PFSK-1 (cell line): ENCODE measurements at regions not wholly inside any gene's neighbourhood (a gene's known extent, or its start where the extent isn't known, plus 50 kb on each side); places are given as distances from the start of the nearest gene placed in this dataset.

Experiments
- FOXP2 ChIP-seq: optimal IDR thresholded peaks from 2 replicates; pipeline ENCODE3; 2011; ENCODE audit warnings: borderline replicate concordance, control low read depth, inconsistent platforms; ENCODE audit not compliant: insufficient read depth; ENCODE audit errors: extremely low read length, extremely low read depth
- POLR2AphosphoS5 ChIP-seq: IDR thresholded peaks from 2 replicates; pipeline ENCODE4 v1.6.1; 2012; ENCODE audit warnings: low read depth, mild to moderate bottlenecking, control low read depth, low read length, moderate library complexity
- SIN3A ChIP-seq: IDR thresholded peaks from 2 replicates; pipeline ENCODE4 v1.6.1; 2012; ENCODE audit warnings: mild to moderate bottlenecking, low read length, moderate library complexity, borderline replicate concordance; ENCODE audit not compliant: insufficient read depth
- TAF1 ChIP-seq: IDR thresholded peaks from 2 replicates; pipeline ENCODE4 v1.6.1; 2012; ENCODE audit warnings: low read length, control low read depth, borderline replicate concordance; ENCODE audit not compliant: insufficient read depth
- TF ChIP-seq, protein P1 (sequence below), 2 experiments: IDR thresholded peaks; 2 replicates each; pipeline versions ENCODE4 v1.6.1 to v1.8.0; 2011 to 2012; ENCODE audit warnings: low read depth in 2 of 2, low read length in 2 of 2, control low read depth in 1 of 2, inconsistent platforms in 1 of 2, mild to moderate bottlenecking in 1 of 2, moderate library complexity in 1 of 2; ENCODE audit not compliant: insufficient read depth in 1 of 2

DNA sequence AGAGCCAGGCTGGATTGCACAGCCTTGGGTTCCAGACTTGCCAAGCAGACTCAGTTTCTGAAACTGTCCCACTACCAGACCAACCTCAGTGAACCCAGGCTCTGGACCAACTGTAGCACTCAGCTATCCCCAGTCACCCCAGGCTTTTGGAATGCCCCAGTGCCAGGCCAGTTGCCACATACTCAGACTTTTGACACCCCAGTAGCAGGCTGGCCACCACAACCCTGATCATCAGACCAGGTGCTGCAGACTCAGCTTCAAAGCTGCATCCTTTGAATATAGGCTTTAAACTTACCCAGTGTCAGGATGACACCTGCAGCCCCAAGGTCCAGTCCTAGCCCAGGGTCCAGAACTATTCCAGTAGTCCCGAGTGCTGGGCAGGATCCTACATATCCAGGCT, 1389.9 kb downstream of the ARAP2 start:
- TF ChIP-seq SIN3A (no peak), TAF1 (no peak), POLR2AphosphoS5 (no peak), FOXP2 (no peak)
- TF ChIP-seq, protein P1, sequence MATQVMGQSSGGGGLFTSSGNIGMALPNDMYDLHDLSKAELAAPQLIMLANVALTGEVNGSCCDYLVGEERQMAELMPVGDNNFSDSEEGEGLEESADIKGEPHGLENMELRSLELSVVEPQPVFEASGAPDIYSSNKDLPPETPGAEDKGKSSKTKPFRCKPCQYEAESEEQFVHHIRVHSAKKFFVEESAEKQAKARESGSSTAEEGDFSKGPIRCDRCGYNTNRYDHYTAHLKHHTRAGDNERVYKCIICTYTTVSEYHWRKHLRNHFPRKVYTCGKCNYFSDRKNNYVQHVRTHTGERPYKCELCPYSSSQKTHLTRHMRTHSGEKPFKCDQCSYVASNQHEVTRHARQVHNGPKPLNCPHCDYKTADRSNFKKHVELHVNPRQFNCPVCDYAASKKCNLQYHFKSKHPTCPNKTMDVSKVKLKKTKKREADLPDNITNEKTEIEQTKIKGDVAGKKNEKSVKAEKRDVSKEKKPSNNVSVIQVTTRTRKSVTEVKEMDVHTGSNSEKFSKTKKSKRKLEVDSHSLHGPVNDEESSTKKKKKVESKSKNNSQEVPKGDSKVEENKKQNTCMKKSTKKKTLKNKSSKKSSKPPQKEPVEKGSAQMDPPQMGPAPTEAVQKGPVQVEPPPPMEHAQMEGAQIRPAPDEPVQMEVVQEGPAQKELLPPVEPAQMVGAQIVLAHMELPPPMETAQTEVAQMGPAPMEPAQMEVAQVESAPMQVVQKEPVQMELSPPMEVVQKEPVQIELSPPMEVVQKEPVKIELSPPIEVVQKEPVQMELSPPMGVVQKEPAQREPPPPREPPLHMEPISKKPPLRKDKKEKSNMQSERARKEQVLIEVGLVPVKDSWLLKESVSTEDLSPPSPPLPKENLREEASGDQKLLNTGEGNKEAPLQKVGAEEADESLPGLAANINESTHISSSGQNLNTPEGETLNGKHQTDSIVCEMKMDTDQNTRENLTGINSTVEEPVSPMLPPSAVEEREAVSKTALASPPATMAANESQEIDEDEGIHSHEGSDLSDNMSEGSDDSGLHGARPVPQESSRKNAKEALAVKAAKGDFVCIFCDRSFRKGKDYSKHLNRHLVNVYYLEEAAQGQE (IDR thresholded peaks at IDR 0.05; ENCODE audit: insufficient read depth in 1 of 2, low read depth in 2 of 2, low read length in 2 of 2): no peak

DNA sequence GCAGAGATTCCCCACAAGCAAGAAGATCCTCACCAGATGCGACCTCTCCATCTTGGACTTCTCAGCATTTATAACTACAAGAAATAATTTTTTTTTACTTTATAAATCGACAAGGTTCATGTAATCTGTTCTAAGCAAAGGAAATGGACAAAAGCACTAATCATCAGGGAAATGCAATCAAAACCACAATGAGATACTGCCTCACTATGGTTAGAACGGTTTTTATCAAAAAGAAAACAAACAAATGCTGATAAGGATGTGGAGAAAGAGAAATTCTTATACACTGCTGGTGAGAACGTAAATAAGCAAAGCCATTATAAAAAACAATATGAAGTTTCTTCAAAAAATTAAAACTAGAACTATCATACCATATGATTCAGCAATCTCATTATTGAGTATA, 1382.6 kb downstream of the ARAP2 start:
- TF ChIP-seq SIN3A (no peak), POLR2AphosphoS5 (no peak), FOXP2 (no peak), TAF1 (no peak)
- TF ChIP-seq, protein P1 (IDR thresholded peaks at IDR 0.05; ENCODE audit: insufficient read depth in 1 of 2, low read depth in 2 of 2, low read length in 2 of 2): no peak

DNA sequence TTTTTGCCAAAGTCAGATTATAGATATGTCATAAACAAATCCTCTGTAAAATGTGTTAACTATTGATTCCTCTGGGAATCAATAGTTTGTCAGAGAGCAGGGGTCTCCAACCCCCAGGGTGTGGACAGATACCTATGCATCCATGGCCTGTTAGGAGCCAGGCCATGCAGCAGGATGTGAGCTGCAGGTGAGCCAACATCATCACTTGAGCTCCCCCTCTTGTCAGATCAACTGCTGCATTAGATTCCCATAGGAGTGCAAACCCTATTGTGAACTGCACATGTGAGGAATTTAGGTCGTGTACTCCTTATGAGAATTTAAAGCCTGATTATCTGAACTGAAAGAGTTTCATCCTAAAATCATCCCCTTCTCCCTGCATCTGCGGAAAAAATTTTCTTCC, 1365.4 kb downstream of the ARAP2 start:
- TF ChIP-seq POLR2AphosphoS5 (no peak), TAF1 (no peak), SIN3A (no peak), FOXP2 (no peak)
- TF ChIP-seq, protein P1 (IDR thresholded peaks at IDR 0.05; ENCODE audit: insufficient read depth in 1 of 2, low read depth in 2 of 2, low read length in 2 of 2): no peak

GRCh38 chr4:34880246-34880645, 1364.1 kb downstream of the ARAP2 start:
- TF ChIP-seq POLR2AphosphoS5 (no peak), TAF1 (no peak), SIN3A (no peak), FOXP2 (no peak)
- TF ChIP-seq, protein P1 (IDR thresholded peaks at IDR 0.05; ENCODE audit: insufficient read depth in 1 of 2, low read depth in 2 of 2, low read length in 2 of 2): no peak

GRCh38 chr4:34891892-34892291, 1352.4 kb downstream of the ARAP2 start:
- TF ChIP-seq, protein P1 (IDR thresholded peaks at IDR 0.05; ENCODE audit: insufficient read depth in 1 of 2, low read depth in 2 of 2, low read length in 2 of 2): no peak
- no peak for TF ChIP-seq TAF1
- TF ChIP-seq FOXP2: no peak
- TF ChIP-seq POLR2AphosphoS5: no peak
- TF ChIP-seq SIN3A: no peak
